Inferior parietal cortex (tissue), 1 donor: ENCODE measurements at regions not wholly inside any gene's neighbourhood (a gene's known extent, or its start where the extent isn't known, plus 50 kb on each side); places are given as distances from the start of the nearest gene placed in this dataset.

Experiments
- DNase-seq: peaks from one replicate; pipeline ENCODE4 v3.0.0-alpha.2; 2016; ENCODE audit errors: extremely low spot score

GRCh38 chr20:19928328-19929011 is 88.7 kb upstream of the NAA20 start:
- DNase-seq, result no peak

DNA sequence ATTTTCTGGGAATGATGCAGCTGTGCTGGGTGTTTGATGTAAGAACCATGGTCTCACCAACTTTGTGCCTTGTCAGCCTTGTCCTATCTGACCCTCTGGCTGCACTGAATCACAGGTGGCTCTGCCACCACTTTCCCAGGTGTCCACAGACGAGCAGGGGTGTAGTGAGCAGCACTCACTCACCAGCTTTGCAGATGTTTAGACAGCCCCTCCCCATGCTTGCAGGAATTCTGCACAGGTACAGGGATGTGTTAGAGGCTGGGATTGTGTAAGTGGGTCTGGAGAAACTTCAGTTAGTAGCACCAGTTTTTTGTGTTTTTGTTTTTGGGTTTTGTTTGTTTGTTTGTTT is 88.2 kb upstream of the NAA20 start:
- no peak for DNase-seq

- no peak for DNase-seq
Observed at GRCh38 chr20:19929481-19930145, 87.5 kb upstream of the NAA20 start.

DNA sequence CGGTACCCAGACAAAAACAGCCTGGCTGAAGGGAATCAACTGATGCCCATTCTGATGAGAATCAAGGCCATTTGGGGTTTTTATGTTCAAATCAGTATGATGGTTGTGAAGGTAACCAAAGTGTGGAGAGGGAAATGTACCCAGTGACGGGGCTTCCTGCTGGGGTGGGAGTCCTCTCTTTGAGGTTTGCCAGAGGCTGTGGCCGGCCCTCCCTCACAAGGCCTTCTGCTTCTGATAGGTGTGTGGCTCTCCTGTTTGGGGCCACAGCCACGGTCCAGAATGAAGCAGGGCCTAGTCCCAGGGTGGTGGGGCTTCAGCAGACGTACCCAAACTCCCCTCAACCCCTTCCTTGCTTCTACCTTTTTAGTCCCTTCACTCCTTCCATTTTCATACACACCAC is 86.7 kb upstream of the NAA20 start:
- no peak for DNase-seq

GRCh38 chr20:19932170-19932667 is 84.9 kb upstream of the NAA20 start:
- DNase-seq, result no peak

- DNase-seq, result peak; percentile 67
Observed at GRCh38 chr20:19934792-19935491, 82.2 kb upstream of the NAA20 start.

DNA sequence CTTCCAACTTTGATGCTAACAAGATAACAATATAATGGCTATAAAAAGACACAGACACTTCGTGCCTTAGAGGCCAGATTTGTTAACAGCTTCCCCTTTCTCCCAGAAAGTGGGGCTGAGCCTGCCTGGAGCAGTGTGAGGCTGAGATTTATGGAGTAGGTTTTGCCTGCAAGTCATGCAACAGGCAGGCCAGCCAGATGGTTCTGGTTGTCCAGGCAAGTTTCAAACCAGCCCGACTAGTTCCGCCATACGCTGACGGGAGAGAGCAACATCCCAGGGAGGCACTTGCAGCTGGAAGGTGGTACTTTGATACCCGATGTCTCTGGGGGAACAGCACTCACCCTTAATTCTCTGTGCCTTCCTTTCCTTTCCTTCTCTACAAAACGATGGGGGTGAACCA is 81.3 kb upstream of the NAA20 start:
- no peak for DNase-seq

GRCh38 chr20:19936466-19937200 is 80.5 kb upstream of the NAA20 start:
- no peak for DNase-seq

GRCh38 chr20:19937218-19937617 is 79.9 kb upstream of the NAA20 start:
- no peak for DNase-seq

GRCh38 chr20:19937651-19938420 is 79.3 kb upstream of the NAA20 start:
- DNase-seq, result no peak

DNA sequence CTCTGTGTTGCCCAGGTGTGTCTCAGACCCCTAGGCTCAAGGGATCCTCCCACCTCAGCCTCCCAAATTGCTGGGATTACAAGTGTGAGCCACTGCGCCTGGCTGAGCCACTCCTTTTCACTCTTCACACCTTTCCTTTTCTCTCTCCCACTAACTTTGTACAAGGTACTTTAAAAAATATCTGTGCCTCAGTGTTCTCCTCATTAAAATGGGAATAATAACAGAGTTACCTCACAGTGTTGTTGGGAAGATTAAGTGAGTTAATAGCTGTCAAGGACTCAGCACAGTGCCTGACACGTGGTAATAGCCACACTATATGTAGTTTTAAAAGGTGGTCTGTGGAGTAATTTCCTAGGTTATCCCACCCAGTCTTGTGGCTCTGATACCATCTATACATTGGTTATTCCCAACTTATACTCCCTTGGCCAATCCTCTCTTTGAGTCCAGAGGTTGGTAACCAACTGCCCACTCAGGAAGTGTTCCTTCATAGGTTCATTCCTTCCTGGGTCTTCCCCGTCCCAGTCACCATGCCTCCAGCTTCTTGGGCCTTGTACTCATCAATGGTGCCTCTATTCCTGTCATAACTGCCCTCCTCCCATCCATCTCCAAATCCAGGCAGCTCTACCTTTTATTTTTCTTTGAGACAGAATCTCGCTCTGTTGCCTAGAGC is 78.6 kb upstream of the NAA20 start:
- DNase-seq, result no peak

DNA sequence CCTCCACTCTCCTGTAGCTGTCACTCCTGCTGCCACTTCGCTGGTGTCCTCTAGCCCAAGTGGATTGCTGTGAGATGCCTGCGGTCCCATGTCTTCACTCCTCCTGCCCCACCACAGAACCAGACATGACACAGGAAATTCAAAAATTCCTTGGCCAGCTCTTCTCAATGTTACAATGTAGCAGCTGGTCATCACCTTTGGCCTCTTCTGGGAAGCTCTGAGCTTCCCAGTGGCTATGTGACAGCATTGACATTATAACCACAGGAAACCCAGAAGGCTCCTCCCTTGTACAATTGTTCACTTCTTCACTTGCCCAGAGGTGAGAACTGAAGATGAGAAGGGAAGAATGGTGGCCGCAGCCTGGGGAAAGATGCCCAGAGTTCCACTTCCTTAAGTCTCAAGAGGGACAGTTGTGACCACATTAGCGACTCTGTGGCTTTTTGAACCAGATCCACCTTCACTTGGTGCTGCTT is 76.1 kb upstream of the NAA20 start:
- DNase-seq, result no peak

DNA sequence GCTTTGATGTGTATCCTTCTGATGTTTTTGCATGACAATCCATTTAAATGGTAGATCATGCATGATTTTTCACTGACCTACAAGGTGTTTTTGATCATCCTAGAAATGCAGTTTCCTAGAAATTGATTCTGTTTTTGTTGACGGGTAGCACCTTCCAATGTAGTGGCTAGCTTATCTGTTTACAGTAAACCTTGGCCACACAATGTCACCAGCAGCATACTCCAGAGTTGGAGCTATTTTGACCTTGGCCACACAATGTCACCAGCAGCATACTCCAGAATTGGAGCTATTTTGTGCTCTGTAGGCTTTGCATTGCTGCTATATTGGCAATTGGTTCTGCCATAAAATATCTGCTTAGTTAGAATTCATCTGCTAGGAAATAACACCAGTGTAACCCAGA is 74.6 kb upstream of the NAA20 start:
- no peak for DNase-seq

GRCh38 chr20:19943061-19943521 is 74.1 kb upstream of the NAA20 start:
- DNase-seq, result no peak

DNA sequence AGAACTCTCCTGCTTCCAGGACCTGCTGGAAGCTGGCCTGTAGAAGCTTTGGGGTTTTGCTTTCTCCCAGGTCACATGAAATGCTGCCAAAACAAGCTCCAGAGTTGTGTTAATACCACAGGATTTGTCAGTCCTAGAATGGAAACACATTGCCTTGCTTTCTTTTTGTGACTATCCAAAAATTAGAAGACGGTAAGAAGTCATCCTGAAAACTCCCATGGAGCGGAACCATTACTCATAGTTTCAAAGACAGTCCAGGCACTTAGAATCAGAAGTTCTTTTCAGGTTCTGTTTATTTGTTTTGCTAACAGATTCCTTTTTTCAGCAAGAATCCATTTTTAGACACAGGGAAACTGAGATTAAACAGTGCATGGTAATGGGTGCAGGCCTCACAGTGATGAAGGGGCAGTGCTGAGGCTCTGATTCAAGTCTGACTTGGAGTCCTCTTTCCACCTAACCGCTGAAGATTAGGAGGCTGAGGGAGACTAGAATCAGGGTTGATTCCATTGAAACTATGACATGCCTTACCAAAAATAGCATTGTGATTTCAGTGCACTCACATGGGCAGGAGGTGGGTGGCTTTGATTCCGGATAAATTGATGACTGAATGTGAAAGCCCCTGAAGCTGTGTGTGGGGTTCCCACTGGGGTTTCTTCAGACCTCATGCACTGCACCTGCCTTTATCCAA is 72.2 kb upstream of the NAA20 start:
- DNase-seq, result no peak

DNA sequence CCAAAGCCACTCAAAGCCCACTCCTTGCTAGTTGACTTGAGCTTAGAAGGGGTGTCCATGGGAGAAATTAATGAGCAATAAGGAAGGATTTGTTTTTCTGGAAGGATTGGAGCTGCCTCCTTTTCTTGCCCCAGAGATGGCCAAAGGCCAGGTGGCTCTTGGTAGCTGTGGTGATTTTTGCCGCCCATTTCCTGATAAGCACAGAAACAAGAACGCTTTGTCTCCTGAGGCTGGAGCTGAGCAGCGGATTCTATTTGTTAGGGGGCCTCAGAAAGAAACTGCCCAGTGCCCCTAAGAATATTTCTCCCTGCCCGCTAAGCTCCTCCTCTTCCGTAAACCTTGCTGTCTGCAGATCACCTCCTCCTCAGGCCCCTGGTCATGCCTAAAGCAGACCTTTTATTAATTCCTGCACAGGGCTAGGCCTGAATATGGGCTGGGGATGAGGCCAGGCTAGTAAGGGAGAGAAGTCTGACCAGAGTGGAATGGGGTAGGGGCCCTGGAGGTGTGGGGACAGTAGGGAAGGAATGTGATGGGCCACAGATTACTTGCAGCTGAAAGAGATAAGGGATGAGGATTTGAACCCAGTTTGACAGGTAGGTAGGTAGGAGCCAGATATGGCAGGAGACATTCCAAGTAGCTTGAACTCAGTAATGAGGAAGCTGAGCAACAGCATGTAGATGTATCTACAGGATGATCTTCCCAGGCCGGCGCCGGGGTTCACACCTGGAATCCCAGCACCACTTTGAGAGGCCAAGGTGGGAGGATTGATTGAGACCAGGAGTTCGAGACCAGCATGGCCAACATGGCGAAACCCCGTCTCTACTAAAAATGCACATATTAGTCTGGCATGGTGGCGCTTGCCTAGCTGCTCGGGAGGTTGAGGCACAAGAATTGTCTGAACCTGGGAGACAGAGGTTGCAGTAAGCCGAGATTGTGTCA is 71.2 kb upstream of the NAA20 start:
- no peak for DNase-seq

- DNase-seq, result no peak
Observed at GRCh38 chr20:19947611-19948264, 69.4 kb upstream of the NAA20 start.

DNA sequence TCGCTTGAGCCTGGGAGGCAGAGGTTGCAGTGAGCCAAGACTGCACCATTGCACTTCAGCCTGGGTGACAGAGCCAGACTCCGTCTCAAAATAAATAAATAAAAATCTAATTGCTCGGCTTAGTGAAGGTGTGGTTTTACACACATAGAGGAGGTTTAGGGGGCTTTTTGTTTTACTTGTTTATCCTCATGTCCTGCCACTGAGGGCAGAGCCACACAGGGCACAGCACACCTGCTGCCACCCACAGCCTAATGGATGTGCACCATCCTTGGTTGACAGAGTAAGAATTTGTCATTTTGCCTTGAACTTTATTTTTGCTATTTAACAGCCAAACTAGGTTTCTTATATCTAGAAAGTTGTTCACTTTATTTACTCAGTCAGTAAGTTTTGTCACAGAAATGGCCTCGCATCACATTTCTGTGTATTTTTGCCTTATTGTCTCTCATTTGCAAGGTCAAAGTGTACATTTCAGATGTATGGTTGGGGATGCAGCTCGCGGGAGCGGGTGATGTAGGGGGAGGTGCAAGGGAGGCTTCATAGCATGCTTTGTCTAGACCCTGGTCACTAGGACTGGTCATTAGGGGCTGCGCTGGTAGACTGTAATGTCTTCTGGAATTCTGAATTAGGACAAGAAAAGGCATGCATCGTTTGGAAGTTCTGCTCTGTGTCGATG is 67.8 kb upstream of the NAA20 start:
- DNase-seq, result no peak
